ENCODE measurements at regions not wholly inside any gene's neighbourhood (a gene's known extent, or its start where the extent isn't known, plus 50 kb on each side); places are given as distances from the start of the nearest gene placed in this dataset.

DNA sequence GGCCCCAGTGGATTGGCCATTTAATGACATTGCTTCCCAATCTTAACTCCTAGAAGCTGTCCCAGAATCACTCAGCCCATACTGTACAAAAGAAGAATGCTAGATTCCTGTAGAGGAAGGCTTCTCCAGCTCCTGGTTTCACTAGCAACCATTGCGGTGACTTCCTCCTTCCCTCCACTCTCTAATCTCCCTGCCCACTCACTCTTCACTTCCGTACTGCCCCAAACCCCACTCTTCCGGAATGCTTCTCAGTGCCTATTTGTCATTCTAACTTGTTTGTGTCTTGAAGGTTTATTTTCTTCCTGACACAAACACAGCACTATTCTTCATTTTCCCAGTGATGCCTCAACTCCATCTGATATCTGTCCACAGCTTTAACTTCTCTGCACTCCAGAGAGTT is 97.1 kb upstream of the SPATA16 start:
- TF ChIP-seq, protein P1, sequence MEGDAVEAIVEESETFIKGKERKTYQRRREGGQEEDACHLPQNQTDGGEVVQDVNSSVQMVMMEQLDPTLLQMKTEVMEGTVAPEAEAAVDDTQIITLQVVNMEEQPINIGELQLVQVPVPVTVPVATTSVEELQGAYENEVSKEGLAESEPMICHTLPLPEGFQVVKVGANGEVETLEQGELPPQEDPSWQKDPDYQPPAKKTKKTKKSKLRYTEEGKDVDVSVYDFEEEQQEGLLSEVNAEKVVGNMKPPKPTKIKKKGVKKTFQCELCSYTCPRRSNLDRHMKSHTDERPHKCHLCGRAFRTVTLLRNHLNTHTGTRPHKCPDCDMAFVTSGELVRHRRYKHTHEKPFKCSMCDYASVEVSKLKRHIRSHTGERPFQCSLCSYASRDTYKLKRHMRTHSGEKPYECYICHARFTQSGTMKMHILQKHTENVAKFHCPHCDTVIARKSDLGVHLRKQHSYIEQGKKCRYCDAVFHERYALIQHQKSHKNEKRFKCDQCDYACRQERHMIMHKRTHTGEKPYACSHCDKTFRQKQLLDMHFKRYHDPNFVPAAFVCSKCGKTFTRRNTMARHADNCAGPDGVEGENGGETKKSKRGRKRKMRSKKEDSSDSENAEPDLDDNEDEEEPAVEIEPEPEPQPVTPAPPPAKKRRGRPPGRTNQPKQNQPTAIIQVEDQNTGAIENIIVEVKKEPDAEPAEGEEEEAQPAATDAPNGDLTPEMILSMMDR (optimal IDR thresholded peaks at IDR 0.05 in 1 of 3, IDR thresholded peaks at IDR 0.05 in 1 of 3, conservative IDR thresholded peaks at IDR 0.05 in 1 of 3; ENCODE audit: extremely low read depth in 1 of 3, insufficient read depth in 2 of 3, low read length in 3 of 3), result no peak
- no peak for TF ChIP-seq EZH2 (IDR thresholded peaks at IDR 0.05; ENCODE audit: low read length)
